Astrocyte (in vitro differentiated cells and primary cell): ENCODE measurements at regions not wholly inside any gene's neighbourhood (a gene's known extent, or its start where the extent isn't known, plus 50 kb on each side); places are given as distances from the start of the nearest gene placed in this dataset.

Experiments used
- DNase-seq: peaks from one replicate; pipeline ENCODE4 v3.0.0-alpha.2; 2010; ENCODE audit warnings: low read depth
- FAIRE-seq: peaks from 2 replicates; lab custom pipeline; 2011; peaks lifted over from hg19 to GRCh38; lab: Jason Lieb, UNC
- H2AFZ ChIP-seq: 2 replicates; pipeline ENCODE4 v1.6.0; 2012; ENCODE audit warnings: low read depth, low read length, inconsistent platforms
- H3K27ac ChIP-seq: 2 replicates; pipeline ENCODE4 v1.5.1; 2011; ENCODE audit warnings: low read depth, low read length, inconsistent platforms
- H3K27me3 ChIP-seq: 2 replicates; pipeline ENCODE4 v1.6.0; 2011; ENCODE audit warnings: low read length, inconsistent platforms; ENCODE audit not compliant: insufficient read depth
- H3K36me3 ChIP-seq: 2 replicates; pipeline ENCODE4 v1.5.1; 2011; ENCODE audit warnings: low read length, inconsistent platforms; ENCODE audit not compliant: insufficient read depth
- H3K4me1 ChIP-seq: 2 replicates; pipeline ENCODE4 v1.5.1; 2011; ENCODE audit warnings: low read length, inconsistent platforms; ENCODE audit not compliant: insufficient read depth
- H3K4me2 ChIP-seq: 2 replicates; pipeline ENCODE4 v1.6.0; 2012; ENCODE audit warnings: low read length, inconsistent platforms
- H3K4me3 ChIP-seq: 2 replicates; pipeline ENCODE4 v1.5.1; 2011; ENCODE audit warnings: low read depth, mild to moderate bottlenecking, low read length, inconsistent platforms; ENCODE audit not compliant: insufficient read depth
- H3K79me2 ChIP-seq: 2 replicates; pipeline ENCODE4 v1.6.0; 2012; ENCODE audit warnings: mild to moderate bottlenecking, low read length, inconsistent platforms; ENCODE audit not compliant: insufficient read depth
- H3K9ac ChIP-seq: 2 replicates; pipeline ENCODE4 v1.6.0; 2012; ENCODE audit warnings: mild to moderate bottlenecking, low read length, inconsistent platforms
- H3K9me3 ChIP-seq: 2 replicates; pipeline ENCODE4 v1.5.1; 2012; ENCODE audit warnings: low read depth, mild to moderate bottlenecking, low read length, inconsistent platforms; ENCODE audit not compliant: insufficient read depth
- H4K20me1 ChIP-seq: 2 replicates; pipeline ENCODE4 v1.6.0; 2012; ENCODE audit warnings: low read length, inconsistent platforms; ENCODE audit not compliant: insufficient read depth
- H3K27ac Mint-ChIP-seq: one replicate; pipeline ENCODE4 v1.8.0; 2021; ENCODE audit warnings: mild to moderate bottlenecking, mixed read lengths; ENCODE audit not compliant: unreplicated experiment
- H3K27me3 Mint-ChIP-seq: one replicate; pipeline ENCODE4 v1.8.0; 2021; ENCODE audit warnings: low read depth, mixed read lengths; ENCODE audit not compliant: unreplicated experiment
- H3K36me3 Mint-ChIP-seq: one replicate; pipeline ENCODE4 v1.8.0; 2021; ENCODE audit warnings: low read depth, mixed read lengths; ENCODE audit not compliant: unreplicated experiment
- H3K4me1 Mint-ChIP-seq: one replicate; pipeline ENCODE4 v1.8.0; 2021; ENCODE audit warnings: low read depth, mixed read lengths; ENCODE audit not compliant: unreplicated experiment
- H3K4me3 Mint-ChIP-seq: one replicate; pipeline ENCODE4 v1.8.0; 2021; ENCODE audit warnings: mild to moderate bottlenecking, moderate library complexity, mixed read lengths; ENCODE audit not compliant: unreplicated experiment
- H3K9me3 Mint-ChIP-seq: one replicate; pipeline ENCODE4 v1.8.0; 2021; ENCODE audit warnings: mild to moderate bottlenecking, mixed read lengths; ENCODE audit not compliant: unreplicated experiment
- CTCF ChIP-seq: IDR thresholded peaks from 2 replicates; pipeline ENCODE4 v1.5.1; 2011; ENCODE audit warnings: low read depth, mild to moderate bottlenecking, inconsistent platforms, low read length, moderate library complexity; ENCODE audit not compliant: insufficient read depth
- EZH2 ChIP-seq: IDR thresholded peaks from 2 replicates; pipeline ENCODE4 v1.6.1; 2012; ENCODE audit warnings: mild to moderate bottlenecking, low read length, inconsistent platforms; ENCODE audit not compliant: insufficient read depth

GRCh38 chr7:145539910-145540309 lies 576.7 kb upstream of the CNTNAP2 start:
- FAIRE-seq, result no peak

GRCh38 chr7:145534301-145534700 lies 582.3 kb upstream of the CNTNAP2 start:
- no peaks in the 10 kb centered on the region for H3K4me1 Mint-ChIP-seq
- no peak overlapping the region for H3K4me2 ChIP-seq
- no peaks in the 10 kb centered on the region for H3K36me3 Mint-ChIP-seq
- no peak overlapping the region for H2AFZ ChIP-seq
- no peak overlapping the region for H3K27ac ChIP-seq
- no peaks in the 10 kb centered on the region for H3K79me2 ChIP-seq
- H3K9me3 Mint-ChIP-seq, result no peaks in the 10 kb centered on the region
- TF ChIP-seq CTCF (no peak), EZH2 (no peak)
- no peak overlapping the region for H3K4me3 ChIP-seq
- H3K27me3 ChIP-seq, result no peaks in the 10 kb centered on the region
- FAIRE-seq (no peak), DNase-seq (no peak)
- no peaks in the 10 kb centered on the region for H3K4me1 ChIP-seq
- no peak overlapping the region for H3K4me3 Mint-ChIP-seq
- H4K20me1 ChIP-seq, result no peaks in the 10 kb centered on the region
- no peaks in the 10 kb centered on the region for H3K27me3 Mint-ChIP-seq
- no peak overlapping the region for H3K9ac ChIP-seq
- H3K9me3 ChIP-seq, result no peaks in the 10 kb centered on the region
- no peak overlapping the region for H3K27ac Mint-ChIP-seq
- H3K36me3 ChIP-seq, result no peaks in the 10 kb centered on the region

More at GRCh38 chr7:145539910-145540309, 576.7 kb upstream of the CNTNAP2 start:
- no peaks in the 10 kb centered on the region for H3K27me3 Mint-ChIP-seq
- H3K4me1 Mint-ChIP-seq, result no peaks in the 10 kb centered on the region
- Histone ChIP-seq H3K79me2 (no peaks in the 10 kb centered on the region), H4K20me1 (no peaks in the 10 kb centered on the region), H2AFZ (no peak overlapping the region), H3K4me1 (no peaks in the 10 kb centered on the region), H3K9me3 (no peaks in the 10 kb centered on the region), H3K4me3 (no peak overlapping the region), H3K9ac (no peak overlapping the region), H3K4me2 (no peak overlapping the region), H3K27me3 (no peaks in the 10 kb centered on the region), H3K27ac (no peak overlapping the region), H3K36me3 (no peaks in the 10 kb centered on the region)
- H3K9me3 Mint-ChIP-seq, result no peaks in the 10 kb centered on the region
- no peak for DNase-seq
- no peaks in the 10 kb centered on the region for H3K36me3 Mint-ChIP-seq
- no peak overlapping the region for H3K27ac Mint-ChIP-seq
- TF ChIP-seq EZH2, result no peak
- no peak for TF ChIP-seq CTCF
- H3K4me3 Mint-ChIP-seq, result no peak overlapping the region

GRCh38 chr7:145520284-145520683 lies 596.3 kb upstream of the CNTNAP2 start:
- no peaks in the 10 kb centered on the region for H3K4me1 Mint-ChIP-seq
- Histone ChIP-seq H3K4me1 (no peaks in the 10 kb centered on the region), H2AFZ (no peak overlapping the region), H3K27ac (no peak overlapping the region), H3K4me3 (no peak overlapping the region), H3K4me2 (no peak overlapping the region), H3K36me3 (no peaks in the 10 kb centered on the region), H3K9me3 (no peaks in the 10 kb centered on the region), H3K27me3 (no peaks in the 10 kb centered on the region), H4K20me1 (no peaks in the 10 kb centered on the region), H3K9ac (no peak overlapping the region), H3K79me2 (no peaks in the 10 kb centered on the region)
- DNase-seq, result no peak
- no peak for TF ChIP-seq CTCF
- TF ChIP-seq EZH2, result no peak
- H3K36me3 Mint-ChIP-seq, result no peaks in the 10 kb centered on the region
- H3K9me3 Mint-ChIP-seq, result no peaks in the 10 kb centered on the region
- H3K27ac Mint-ChIP-seq, result no peak overlapping the region
- H3K27me3 Mint-ChIP-seq, result no peaks in the 10 kb centered on the region
- no peak for FAIRE-seq
- no peak overlapping the region for H3K4me3 Mint-ChIP-seq
